GM10248 (cell line): ENCODE measurements at regions not wholly inside any gene's neighbourhood (a gene's known extent, or its start where the extent isn't known, plus 50 kb on each side); places are given as distances from the start of the nearest gene placed in this dataset.

Source experiments
- CTCF ChIA-PET: fragments of 300-600 bp; sonication (Branson Sonifier 250); formaldehyde crosslinking; extraction: SDS; loops from one replicate; lab custom pipeline; 2021; ENCODE audit warnings: antibody characterized with exemption; lab: Yijun Ruan, JAX
- POLR2A ChIA-PET: fragments of 350-650 bp; sonication (Branson Sonifier 250); formaldehyde crosslinking; extraction: SDS; loops from one replicate; lab custom pipeline; 2020; ENCODE audit warnings: antibody characterized with exemption; lab: Yijun Ruan, JAX
- DNase-seq: peaks from one replicate; pipeline ENCODE4 v3.0.0; 2012; ENCODE audit errors: extremely low spot score
- CTCF ChIP-seq: IDR thresholded peaks from 2 replicates; pipeline ENCODE4 v1.5.1; 2012; ENCODE audit warnings: mild to moderate bottlenecking, low read depth; ENCODE audit errors: extremely low read depth, missing control alignments, control extremely low read depth

GRCh38 chr19:32122258-32122657 is 223.2 kb upstream of the ZNF507 start:
- no peak for DNase-seq
- POLR2A ChIA-PET: no interaction called here
- CTCF ChIA-PET: no interaction called here
- TF ChIP-seq CTCF: no peak

- ChIA-PET POLR2A (no interaction called here), CTCF (no interaction called here)
- no peak for TF ChIP-seq CTCF
- no peak for DNase-seq
These were observed 222.0 kb upstream of the ZNF507 start for GRCh38 chr19:32123355-32123940.

- CTCF ChIA-PET: no interaction called here
- no peak for TF ChIP-seq CTCF
- POLR2A ChIA-PET: no interaction called here
- no peak for DNase-seq
These were observed 220.8 kb upstream of the ZNF507 start for GRCh38 chr19:32124585-32124984.

- DNase-seq: no peak
- ChIA-PET POLR2A (no interaction called here), CTCF (no interaction called here)
- no peak for TF ChIP-seq CTCF
These were observed 216.3 kb upstream of the ZNF507 start for GRCh38 chr19:32129141-32129540.

- no peak for TF ChIP-seq CTCF
- ChIA-PET POLR2A (no interaction called here), CTCF (no interaction called here)
- no peak for DNase-seq
These were observed 215.1 kb upstream of the ZNF507 start for GRCh38 chr19:32130332-32130731.

GRCh38 chr19:32131005-32131404 is 214.4 kb upstream of the ZNF507 start:
- ChIA-PET CTCF (no interaction called here), POLR2A (no interaction called here)
- DNase-seq: no peak
- no peak for TF ChIP-seq CTCF

GRCh38 chr19:32138416-32138815 is 207.0 kb upstream of the ZNF507 start:
- TF ChIP-seq CTCF: no peak
- ChIA-PET CTCF (no interaction called here), POLR2A (no interaction called here)
- DNase-seq: no peak
